ENCODE measurements at regions not wholly inside any gene's neighbourhood (a gene's known extent, or its start where the extent isn't known, plus 50 kb on each side); places are given as distances from the start of the nearest gene placed in this dataset.

DNA sequence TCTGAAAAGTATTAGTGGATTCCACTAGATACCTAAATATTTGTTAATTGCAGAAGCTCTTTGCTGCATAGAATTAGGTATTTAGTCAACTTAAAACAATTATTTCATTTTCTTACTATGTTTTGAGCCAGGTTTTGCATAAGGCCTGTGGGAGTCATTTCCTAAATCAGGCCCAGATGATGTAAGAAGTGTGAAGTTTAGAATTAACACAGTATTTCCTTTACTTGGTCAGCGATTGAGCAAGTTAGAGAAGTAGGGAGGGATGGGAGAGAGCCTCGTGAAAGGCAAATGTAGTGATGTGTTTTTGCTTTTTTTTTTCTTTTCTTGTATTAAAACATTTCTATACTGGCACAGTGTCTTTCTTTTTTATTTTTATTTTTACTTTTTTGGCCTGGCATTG is 711.1 kb downstream of the HDGFL1 start:
- H3F3A ChIP-seq (ENCODE audit: insufficient read depth, low read depth), result no peaks in the 10 kb centered on the region
- no peaks in the 10 kb centered on the region for H3K36me3 ChIP-seq (ENCODE audit: low read depth)
- BruUV-seq (replicated peaks), result no TSS peak
- intact Hi-C loops (cut with micrococcal nuclease; ENCODE audit: unreplicated experiment), result no loop called here
- no peaks in the 10 kb centered on the region for H3K9me2 ChIP-seq (ENCODE audit: insufficient read depth)
- H3K27me3 ChIP-seq (ENCODE audit: insufficient read depth, low read depth), result no peaks in the 10 kb centered on the region
- H3K4me1 ChIP-seq (replicated peaks; ENCODE audit: insufficient read depth), result no peaks in the 10 kb centered on the region
- H3K79me2 ChIP-seq (ENCODE audit: low read depth), result no peaks in the 10 kb centered on the region
- no peak overlapping the region for H2AFZ ChIP-seq
- ChIA-PET POLR2A (ENCODE audit: unreplicated experiment) (no interaction called here), CTCF (no interaction called here)
- TF ChIP-seq EZH2 (IDR thresholded peaks at IDR 0.05; ENCODE audit: low read depth), result no peak
- TF ChIP-seq, protein P1, sequence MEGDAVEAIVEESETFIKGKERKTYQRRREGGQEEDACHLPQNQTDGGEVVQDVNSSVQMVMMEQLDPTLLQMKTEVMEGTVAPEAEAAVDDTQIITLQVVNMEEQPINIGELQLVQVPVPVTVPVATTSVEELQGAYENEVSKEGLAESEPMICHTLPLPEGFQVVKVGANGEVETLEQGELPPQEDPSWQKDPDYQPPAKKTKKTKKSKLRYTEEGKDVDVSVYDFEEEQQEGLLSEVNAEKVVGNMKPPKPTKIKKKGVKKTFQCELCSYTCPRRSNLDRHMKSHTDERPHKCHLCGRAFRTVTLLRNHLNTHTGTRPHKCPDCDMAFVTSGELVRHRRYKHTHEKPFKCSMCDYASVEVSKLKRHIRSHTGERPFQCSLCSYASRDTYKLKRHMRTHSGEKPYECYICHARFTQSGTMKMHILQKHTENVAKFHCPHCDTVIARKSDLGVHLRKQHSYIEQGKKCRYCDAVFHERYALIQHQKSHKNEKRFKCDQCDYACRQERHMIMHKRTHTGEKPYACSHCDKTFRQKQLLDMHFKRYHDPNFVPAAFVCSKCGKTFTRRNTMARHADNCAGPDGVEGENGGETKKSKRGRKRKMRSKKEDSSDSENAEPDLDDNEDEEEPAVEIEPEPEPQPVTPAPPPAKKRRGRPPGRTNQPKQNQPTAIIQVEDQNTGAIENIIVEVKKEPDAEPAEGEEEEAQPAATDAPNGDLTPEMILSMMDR (conservative IDR thresholded peaks at IDR 0.05), result no peak
- no peak overlapping the region for H3K4me2 ChIP-seq
- DNase-seq, result no peak
- no peaks in the 10 kb centered on the region for H3K9me3 ChIP-seq (ENCODE audit: insufficient read depth, low read depth)
- H4K20me1 ChIP-seq (ENCODE audit: insufficient read depth), result no peaks in the 10 kb centered on the region
- no peak overlapping the region for H3K27ac ChIP-seq
- H3K4me3 ChIP-seq, result no peak overlapping the region

DNA sequence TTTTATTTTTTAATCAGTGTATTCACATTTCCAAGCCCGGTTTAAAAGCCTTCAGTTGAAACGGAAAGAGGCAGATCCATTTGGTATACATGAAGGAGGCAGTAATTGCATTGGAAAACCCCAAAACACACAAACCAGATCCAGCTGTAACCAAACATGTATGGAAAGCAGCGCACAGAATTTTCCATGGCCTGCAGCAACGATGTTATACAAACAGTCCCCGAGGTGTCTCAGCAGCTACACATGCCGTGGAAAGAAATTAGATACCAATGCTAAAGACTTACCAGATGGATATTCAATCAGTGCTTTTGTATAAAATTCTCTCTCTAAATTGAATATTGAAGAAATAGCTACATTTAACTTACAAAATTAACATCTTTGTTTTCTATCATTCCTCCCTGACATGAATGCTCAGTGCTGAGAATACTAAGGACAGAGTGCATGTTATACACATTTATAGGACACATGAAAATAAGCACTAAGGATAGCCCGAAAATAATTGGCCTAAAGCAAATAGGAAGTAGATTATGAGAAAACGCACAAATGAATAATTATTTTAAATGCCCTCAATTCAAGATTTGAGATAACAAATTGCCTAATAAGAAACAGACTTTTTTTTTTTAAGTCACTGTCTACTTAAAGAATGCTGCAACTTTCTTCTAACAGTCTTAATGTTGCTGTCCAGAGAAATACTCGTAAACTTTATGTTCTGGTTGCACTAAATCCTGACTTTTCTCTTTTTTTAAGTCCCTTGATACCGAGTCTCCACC is 713.1 kb downstream of the HDGFL1 start:
- BruUV-seq (replicated peaks), result no TSS peak
- H3F3A ChIP-seq (ENCODE audit: insufficient read depth, low read depth), result no peaks in the 10 kb centered on the region
- ChIA-PET POLR2A (ENCODE audit: unreplicated experiment) (no interaction called here), CTCF (no interaction called here)
- TF ChIP-seq, protein P1 (conservative IDR thresholded peaks at IDR 0.05), result no peak
- TF ChIP-seq EZH2 (IDR thresholded peaks at IDR 0.05; ENCODE audit: low read depth), result no peak
- no peaks in the 10 kb centered on the region for H3K79me2 ChIP-seq (ENCODE audit: low read depth)
- intact Hi-C loops (cut with micrococcal nuclease; ENCODE audit: unreplicated experiment), result no loop called here
- no peak overlapping the region for H2AFZ ChIP-seq
- no peaks in the 10 kb centered on the region for H4K20me1 ChIP-seq (ENCODE audit: insufficient read depth)
- H3K4me1 ChIP-seq (replicated peaks; ENCODE audit: insufficient read depth), result no peaks in the 10 kb centered on the region
- no peak overlapping the region for H3K4me3 ChIP-seq
- H3K4me2 ChIP-seq, result no peak overlapping the region
- no peak overlapping the region for H3K27ac ChIP-seq
- DNase-seq, result no peak
- H3K9me3 ChIP-seq (ENCODE audit: insufficient read depth, low read depth), result no peaks in the 10 kb centered on the region
- no peaks in the 10 kb centered on the region for H3K36me3 ChIP-seq (ENCODE audit: low read depth)
- no peaks in the 10 kb centered on the region for H3K9me2 ChIP-seq (ENCODE audit: insufficient read depth)
- no peaks in the 10 kb centered on the region for H3K27me3 ChIP-seq (ENCODE audit: insufficient read depth, low read depth)

DNA sequence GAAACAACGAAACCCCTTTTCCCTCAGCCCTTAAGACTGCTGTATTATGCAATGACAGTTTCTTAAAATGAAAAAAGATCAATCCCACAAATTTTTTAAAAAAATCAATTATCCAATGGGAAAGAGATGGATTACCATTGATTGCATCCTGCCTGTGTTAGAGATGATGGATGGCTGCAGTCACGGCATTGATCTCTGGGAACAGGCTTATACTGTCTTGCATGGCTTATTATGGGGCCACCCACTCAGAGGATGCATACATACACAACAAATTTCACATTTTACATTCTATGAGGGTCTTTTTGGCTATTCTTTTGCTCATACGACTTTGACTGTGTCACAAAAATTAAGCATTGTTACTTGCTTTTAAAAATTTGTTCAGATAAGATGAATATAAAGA is 724.3 kb downstream of the HDGFL1 start:
- H3K4me2 ChIP-seq, result no peak overlapping the region
- DNase-seq, result no peak
- no peak overlapping the region for H3K27ac ChIP-seq
- ChIA-PET CTCF (no interaction called here), POLR2A (ENCODE audit: unreplicated experiment) (no interaction called here)
- H2AFZ ChIP-seq, result no peak overlapping the region
- no peak overlapping the region for H3K4me3 ChIP-seq
- H3K27me3 ChIP-seq (ENCODE audit: insufficient read depth, low read depth), result no peaks in the 10 kb centered on the region
- no peaks in the 10 kb centered on the region for H3K4me1 ChIP-seq (replicated peaks; ENCODE audit: insufficient read depth)
- no peaks in the 10 kb centered on the region for H3F3A ChIP-seq (ENCODE audit: insufficient read depth, low read depth)
- no peaks in the 10 kb centered on the region for H3K36me3 ChIP-seq (ENCODE audit: low read depth)
- TF ChIP-seq, protein P1 (conservative IDR thresholded peaks at IDR 0.05), result no peak
- no peak for TF ChIP-seq EZH2 (IDR thresholded peaks at IDR 0.05; ENCODE audit: low read depth)
- H3K9me3 ChIP-seq (ENCODE audit: insufficient read depth, low read depth), result no peaks in the 10 kb centered on the region
- no peaks in the 10 kb centered on the region for H3K79me2 ChIP-seq (ENCODE audit: low read depth)
- no peaks in the 10 kb centered on the region for H4K20me1 ChIP-seq (ENCODE audit: insufficient read depth)
- no TSS peak for BruUV-seq (replicated peaks)
- H3K9me2 ChIP-seq (ENCODE audit: insufficient read depth), result no peaks in the 10 kb centered on the region
- intact Hi-C loops (cut with micrococcal nuclease; ENCODE audit: unreplicated experiment), result no loop called here
